SK-N-SH (cell line): ENCODE measurements at regions not wholly inside any gene's neighbourhood (a gene's known extent, or its start where the extent isn't known, plus 50 kb on each side); places are given as distances from the start of the nearest gene placed in this dataset.

Source experiments
- CTCF ChIP-seq: fragments of 200-600 bp; sonication (generic); IDR thresholded peaks from 2 replicates; pipeline ENCODE4 v1.6.1; 2017; ENCODE audit warnings: antibody characterized with exemption, mild to moderate bottlenecking, moderate library complexity
- EP300 ChIP-seq, 2 experiments: IDR thresholded peaks; 2 replicates each; pipeline versions ENCODE4 v1.4.0 to v1.6.1; 2012; ENCODE audit warnings: borderline replicate concordance in 1 of 2, low read depth in 1 of 2, low read length in 1 of 2
- POLR2AphosphoS5 ChIP-seq: IDR thresholded peaks from 2 replicates; pipeline ENCODE4 v1.6.1; 2012; ENCODE audit warnings: low read depth, low read length
- RFX5 ChIP-seq: IDR thresholded peaks from 2 replicates; pipeline ENCODE4 v1.6.1; 2012; ENCODE audit warnings: mild to moderate bottlenecking, improper control_type of control experiment, low read length
- TF ChIP-seq, protein P1 (sequence below): IDR thresholded peaks from 2 replicates; pipeline ENCODE4 v1.4.0; 2012; ENCODE audit warnings: low read depth, borderline replicate concordance

DNA sequence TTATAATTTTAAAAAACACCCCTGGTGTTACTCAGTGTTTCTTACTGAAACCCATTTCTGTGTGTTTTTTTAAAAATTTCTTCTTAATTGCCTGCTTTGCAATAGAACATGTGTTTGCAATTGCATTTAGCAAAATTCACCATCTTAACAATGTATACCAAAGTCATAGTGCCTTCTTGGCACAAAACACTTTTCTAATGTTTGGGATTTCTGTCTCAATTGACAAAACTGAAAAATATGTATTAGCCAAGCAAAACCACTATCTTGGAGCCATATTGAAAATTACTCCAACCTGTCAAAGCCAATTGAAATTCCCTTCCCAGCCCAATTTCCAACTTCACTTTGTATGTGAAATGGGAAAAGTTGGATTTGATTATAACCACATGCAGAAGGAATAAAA lies 88.4 kb upstream of the RSPO3 start:
- no peak for TF ChIP-seq CTCF
- no peak for TF ChIP-seq POLR2AphosphoS5
- TF ChIP-seq, protein P1, sequence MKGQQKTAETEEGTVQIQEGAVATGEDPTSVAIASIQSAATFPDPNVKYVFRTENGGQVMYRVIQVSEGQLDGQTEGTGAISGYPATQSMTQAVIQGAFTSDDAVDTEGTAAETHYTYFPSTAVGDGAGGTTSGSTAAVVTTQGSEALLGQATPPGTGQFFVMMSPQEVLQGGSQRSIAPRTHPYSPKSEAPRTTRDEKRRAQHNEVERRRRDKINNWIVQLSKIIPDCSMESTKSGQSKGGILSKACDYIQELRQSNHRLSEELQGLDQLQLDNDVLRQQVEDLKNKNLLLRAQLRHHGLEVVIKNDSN, result no peak
- TF ChIP-seq EP300 (IDR thresholded peaks at IDR 0.05; ENCODE audit: borderline replicate concordance in 1 of 2, low read depth in 1 of 2, low read length in 1 of 2), result no peak
- TF ChIP-seq RFX5, result no peak
